HepG2 (cell line): ENCODE measurements at regions not wholly inside any gene's neighbourhood (a gene's known extent, or its start where the extent isn't known, plus 50 kb on each side); places are given as distances from the start of the nearest gene placed in this dataset.

Source experiments
- ATAC-seq: fragments of 200-7000 bp; cut with Tn5 transposase; 3 replicates; pipeline ENCODE4 v1.9.1; 2020; ENCODE audit warnings: mild to moderate bottlenecking, moderate library complexity
- BruUV-seq: library from RNA; stranded (reverse); fragments of 400-500 nt; replicated peaks from 2 replicates; lab custom pipeline; 2021; lab: Mats Ljungman, UMichigan
- CTCF ChIA-PET: fragments of 300-600 bp; formaldehyde crosslinking; extraction: SDS; loops from one replicate; lab custom pipeline; 2021; ENCODE audit warnings: low total read pairs, inconsistent platforms, low intra/inter-chr PET ratio; lab: Yijun Ruan, JAX
- POLR2A ChIA-PET: fragments of 350-600 bp; sonication (Branson Sonifier 250); formaldehyde crosslinking; loops from one replicate; lab custom pipeline; 2020; ENCODE audit warnings: antibody characterized with exemption, inconsistent platforms; lab: Yijun Ruan, JAX
- DNase-seq: peaks from one replicate; pipeline ENCODE4 v3.0.0-alpha.2; 2015; ENCODE audit warnings: low spot score
- FAIRE-seq: peaks from 3 replicates; lab custom pipeline; 2011; peaks lifted over from hg19 to GRCh38; lab: Jason Lieb, UNC
- H2AFZ ChIP-seq: one replicate; pipeline ENCODE4 v1.6.1; 2011; ENCODE audit warnings: low read length, inconsistent platforms
- H3K27ac ChIP-seq: fragments of 300-600 bp; 3 replicates; pipeline ENCODE4 v1.8.0; 2011; ENCODE audit warnings: mixed run types, mild to moderate bottlenecking, mixed read lengths, low read length, inconsistent platforms; ENCODE audit not compliant: insufficient read depth; ENCODE audit errors: extremely low read length
- H3K27me3 ChIP-seq, 2 experiments: fragments of 200-600 bp in 1 of 2; 2 replicates in 1 of 2; 3 replicates in 1 of 2; pipeline versions ENCODE4 v1.6.0 to v1.8.0; 2011; ENCODE audit warnings: low read length in 2 of 2, mild to moderate bottlenecking in 2 of 2, moderate library complexity in 2 of 2, inconsistent platforms in 1 of 2; ENCODE audit not compliant: insufficient read depth in 2 of 2, control insufficient read depth in 1 of 2
- H3K36me3 ChIP-seq, 2 experiments: fragments of 200-600 bp in 1 of 2; replicated peaks in 1 of 2; 2 replicates in 1 of 2; 3 replicates in 1 of 2; pipeline versions ENCODE4 v1.5.1 to v1.8.0; 2011; ENCODE audit warnings: low read length in 2 of 2, inconsistent platforms in 1 of 2; ENCODE audit not compliant: insufficient read depth in 2 of 2, control insufficient read depth in 1 of 2
- H3K4me1 ChIP-seq: 2 replicates; pipeline ENCODE4 v1.5.1; 2012; ENCODE audit warnings: low read length, inconsistent platforms; ENCODE audit not compliant: insufficient read depth
- H3K4me2 ChIP-seq: 2 replicates; pipeline ENCODE4 v1.6.0; 2011; ENCODE audit warnings: low read depth, low read length, inconsistent platforms
- H3K4me3 ChIP-seq, 3 experiments: fragments of 200-600 bp in 1 of 3; sonication (generic), shearing (Covaris generic) in 1 of 3; replicated peaks in 1 of 3; 2 replicates each; pipeline ENCODE4 v1.5.1; 2011 to 2016; ENCODE audit warnings: low read length in 3 of 3, inconsistent platforms in 2 of 3, low read depth in 2 of 3, mild to moderate bottlenecking in 2 of 3, control low read depth in 1 of 3, mixed read lengths in 1 of 3; ENCODE audit not compliant: insufficient read depth in 1 of 3
- H3K79me2 ChIP-seq: one replicate; pipeline ENCODE4 v1.6.1; 2011; ENCODE audit warnings: low read length, inconsistent platforms; ENCODE audit not compliant: insufficient read depth
- H3K9ac ChIP-seq: 2 replicates; pipeline ENCODE4 v1.6.0; 2011; ENCODE audit warnings: mild to moderate bottlenecking, low read depth, low read length, inconsistent platforms; ENCODE audit not compliant: insufficient read depth
- H3K9me3 ChIP-seq: 2 replicates; pipeline ENCODE4 v1.5.1; 2012; ENCODE audit warnings: mild to moderate bottlenecking, low read length
- H4K20me1 ChIP-seq: 2 replicates; pipeline ENCODE4 v1.6.0; 2011; ENCODE audit warnings: inconsistent platforms, mild to moderate bottlenecking, low read length, moderate library complexity; ENCODE audit not compliant: insufficient read depth
- ATF7 ChIP-seq, 2 experiments: fragments of 450-650 bp in 1 of 2; sonication (generic) in 1 of 2; formaldehyde crosslinking in 1 of 2; IDR thresholded peaks; 2 replicates each; pipeline versions ENCODE4 v1.4.0 to v1.6.1; 2016 to 2020; ENCODE audit warnings: antibody characterized with exemption in 1 of 2, mild to moderate bottlenecking in 1 of 2, missing genetic modification reagents in 1 of 2
- EEA1 ChIP-seq: sonication (generic); formaldehyde crosslinking; IDR thresholded peaks from 2 replicates; pipeline ENCODE4 v1.5.1; 2020; ENCODE audit warnings: mild to moderate bottlenecking, missing genetic modification reagents, borderline replicate concordance
- GZF1 ChIP-seq: sonication (generic); formaldehyde crosslinking; IDR thresholded peaks from 2 replicates; pipeline ENCODE4 v1.5.1; 2020; ENCODE audit warnings: mild to moderate bottlenecking, missing genetic modification reagents
- KLF15 ChIP-seq: sonication (generic); formaldehyde crosslinking; IDR thresholded peaks from 2 replicates; pipeline ENCODE4 v1.8.1; 2023; ENCODE audit warnings: borderline replicate concordance, mild to moderate bottlenecking, inconsistent platforms, missing genetic modification reagents, mixed read lengths
- NFATC3 ChIP-seq: sonication (generic); formaldehyde crosslinking; IDR thresholded peaks from 2 replicates; pipeline ENCODE4 v1.5.1; 2020; ENCODE audit warnings: mild to moderate bottlenecking, missing genetic modification reagents
- RBM22 ChIP-seq: fragments of 200-400 bp; formaldehyde crosslinking; optimal IDR thresholded peaks from 2 replicates; pipeline ENCODE3; 2017; ENCODE audit warnings: mild to moderate bottlenecking, low read length, moderate library complexity
- SAFB2 ChIP-seq: sonication (generic); formaldehyde crosslinking; IDR thresholded peaks from 2 replicates; pipeline ENCODE4 v1.5.1; 2020; ENCODE audit warnings: missing genetic modification reagents, low read depth, mild to moderate bottlenecking, borderline replicate concordance
- WIZ ChIP-seq: sonication (generic); formaldehyde crosslinking; IDR thresholded peaks from 2 replicates; pipeline ENCODE4 v1.5.1; 2020; ENCODE audit warnings: mild to moderate bottlenecking, missing genetic modification reagents
- ZEB1 ChIP-seq: IDR thresholded peaks from 2 replicates; pipeline ENCODE4 v1.6.1; 2012; ENCODE audit warnings: mild to moderate bottlenecking, low read depth, inconsistent platforms; ENCODE audit not compliant: insufficient replicate concordance
- ZFAT ChIP-seq: sonication (generic); formaldehyde crosslinking; conservative IDR thresholded peaks from 2 replicates; pipeline ENCODE4 v1.8.1; 2023; ENCODE audit warnings: missing genetic modification reagents, inconsistent platforms
- ZFP36 ChIP-seq: fragments of 150-350 bp; IDR thresholded peaks from 2 replicates; pipeline ENCODE4 v1.6.1; 2018; ENCODE audit warnings: borderline replicate concordance, low read length, low read depth; ENCODE audit not compliant: partially characterized antibody
- ZNF160 ChIP-seq: sonication (generic); formaldehyde crosslinking; IDR thresholded peaks from 2 replicates; pipeline ENCODE4 v1.8.0; 2022; ENCODE audit warnings: mild to moderate bottlenecking, inconsistent platforms, missing genetic modification reagents
- ZNF282 ChIP-seq: fragments of 450-650 bp; IDR thresholded peaks from 2 replicates; pipeline ENCODE4 v1.6.1; 2018; ENCODE audit not compliant: partially characterized antibody
- ZNF446 ChIP-seq: sonication (generic); formaldehyde crosslinking; IDR thresholded peaks from 2 replicates; pipeline ENCODE4 v1.5.0; 2020; ENCODE audit warnings: mild to moderate bottlenecking, missing genetic modification reagents
- ZNF75D ChIP-seq: sonication (generic); formaldehyde crosslinking; IDR thresholded peaks from 2 replicates; pipeline ENCODE4 v1.8.1; 2023; ENCODE audit warnings: missing genetic modification reagents, mild to moderate bottlenecking, borderline replicate concordance
- WGBS: methylation state at CpG from one replicate; pipeline ENCODE4 v1.1.6; 2017; ENCODE audit warnings: low lambda C conversion rate; 5-methylcytosine and 5-hydroxymethylcytosine counted together
- in situ Hi-C: cut with HindIII; loops from 2 replicates; pipeline ENCODE4 v1.10.0; 2017; ENCODE audit warnings: low pct_unique_long_range_greater_than_20kb; ENCODE audit not compliant: extremely low pct_ligation_motif_present
- intact Hi-C: fragments of 100-400 bp; cut with micrococcal nuclease; formaldehyde crosslinking; loops from one replicate; pipeline ENCODE4 v1.10.0; 2022; ENCODE audit not compliant: unreplicated experiment
- TF ChIP-seq, protein P1 (sequence below): sonication (generic); formaldehyde crosslinking; IDR thresholded peaks from 2 replicates; pipeline ENCODE4 v1.4.0; 2020; ENCODE audit warnings: missing genetic modification reagents
- TF ChIP-seq, protein P2 (sequence below): sonication (generic); formaldehyde crosslinking; IDR thresholded peaks from 2 replicates; pipeline ENCODE4 v1.8.1; 2023; ENCODE audit warnings: mild to moderate bottlenecking, missing genetic modification reagents

DNA sequence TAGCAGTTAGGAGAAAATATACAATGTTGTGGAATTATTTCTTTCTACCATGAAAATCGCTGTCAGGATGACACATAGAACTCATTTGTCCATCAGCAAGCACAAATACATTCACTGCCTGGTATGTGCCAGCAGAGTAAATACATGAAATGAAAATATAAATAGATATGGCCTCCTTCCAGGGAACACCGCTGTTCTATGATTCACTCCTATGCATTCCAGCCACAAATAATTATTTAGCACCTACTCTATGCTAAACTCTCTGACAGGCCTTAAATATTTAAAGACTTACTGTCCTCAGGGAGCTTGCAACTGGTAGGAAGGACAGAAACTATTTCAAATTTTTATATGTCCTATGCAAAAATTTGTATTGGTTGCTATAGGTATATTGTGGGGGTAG, 975.0 kb upstream of the NCAM2 start:
- TF ChIP-seq ATF7 (IDR thresholded peaks at IDR 0.05) (no peak), ATF7 (CRISPR knock-in tag; IDR thresholded peaks at IDR 0.05) (no peak), NFATC3 (CRISPR knock-in tag) (no peak), ZFP36 (no peak), GZF1 (no peak), KLF15 (CRISPR knock-in tag) (no peak), RBM22 (no peak), ZNF282 (no peak), ZNF160 (CRISPR knock-in tag) (no peak)
- H3K36me3 ChIP-seq, result no peaks in the 10 kb centered on the region
- 0% methylated on average over 2 of the region's 2 CpGs for WGBS
- H4K20me1 ChIP-seq, result no peaks in the 10 kb centered on the region
- CTCF ChIA-PET, result no interaction called here
- H3K27ac ChIP-seq, result no peak overlapping the region
- in situ Hi-C loops, result no loop called here
- ATAC-seq (no peak), DNase-seq (no peak), FAIRE-seq (no peak)
- no TSS peak for BruUV-seq
- H3K4me3 ChIP-seq, result no peak overlapping the region
- peaks cover 66% of the 10 kb centered on the region for H3K9me3 ChIP-seq
- H2AFZ ChIP-seq, result no peak overlapping the region
- H3K9ac ChIP-seq, result no peak overlapping the region
- POLR2A ChIA-PET, result no interaction called here
- H3K27me3 ChIP-seq, result no peaks in the 10 kb centered on the region
- H3K4me2 ChIP-seq, result no peak overlapping the region
- no peaks in the 10 kb centered on the region for H3K79me2 ChIP-seq
- no peaks in the 10 kb centered on the region for H3K4me1 ChIP-seq
- intact Hi-C loops, result no loop called here

DNA sequence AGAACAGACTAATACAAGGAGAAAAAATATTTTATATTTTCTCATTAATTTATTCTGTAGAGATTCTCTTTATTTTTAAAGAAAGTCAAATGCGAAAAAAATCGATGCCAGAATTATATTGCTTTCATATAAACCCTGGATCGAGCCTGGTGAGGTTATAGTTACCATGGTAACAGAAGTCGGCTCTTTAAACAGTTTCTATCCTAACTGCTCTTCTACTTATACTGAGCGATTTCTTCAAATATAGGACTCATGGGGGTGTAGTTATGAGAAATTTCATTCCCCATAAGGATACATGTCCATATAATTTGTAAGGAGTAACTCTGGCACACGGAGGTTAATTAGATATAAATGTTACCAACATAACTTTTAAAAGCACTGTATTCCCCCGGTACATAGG, 973.5 kb upstream of the NCAM2 start:
- WGBS, result 16% methylated on average over 7 of the region's 7 CpGs
- CTCF ChIA-PET, result no interaction called here
- POLR2A ChIA-PET, result no interaction called here
- no peak for TF ChIP-seq ZFAT
- no peak for TF ChIP-seq ZNF446 (CRISPR knock-in tag)
- no peak for TF ChIP-seq WIZ (CRISPR knock-in tag)
- no peak for TF ChIP-seq ZEB1
- no peak for TF ChIP-seq ZNF75D (CRISPR knock-in tag)
- TF ChIP-seq EEA1 (CRISPR knock-in tag), result no peak
- TF ChIP-seq, protein P1, sequence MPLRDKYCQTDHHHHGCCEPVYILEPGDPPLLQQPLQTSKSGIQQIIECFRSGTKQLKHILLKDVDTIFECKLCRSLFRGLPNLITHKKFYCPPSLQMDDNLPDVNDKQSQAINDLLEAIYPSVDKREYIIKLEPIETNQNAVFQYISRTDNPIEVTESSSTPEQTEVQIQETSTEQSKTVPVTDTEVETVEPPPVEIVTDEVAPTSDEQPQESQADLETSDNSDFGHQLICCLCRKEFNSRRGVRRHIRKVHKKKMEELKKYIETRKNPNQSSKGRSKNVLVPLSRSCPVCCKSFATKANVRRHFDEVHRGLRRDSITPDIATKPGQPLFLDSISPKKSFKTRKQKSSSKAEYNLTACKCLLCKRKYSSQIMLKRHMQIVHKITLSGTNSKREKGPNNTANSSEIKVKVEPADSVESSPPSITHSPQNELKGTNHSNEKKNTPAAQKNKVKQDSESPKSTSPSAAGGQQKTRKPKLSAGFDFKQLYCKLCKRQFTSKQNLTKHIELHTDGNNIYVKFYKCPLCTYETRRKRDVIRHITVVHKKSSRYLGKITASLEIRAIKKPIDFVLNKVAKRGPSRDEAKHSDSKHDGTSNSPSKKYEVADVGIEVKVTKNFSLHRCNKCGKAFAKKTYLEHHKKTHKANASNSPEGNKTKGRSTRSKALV (CRISPR knock-in tag), result no peak
- TF ChIP-seq SAFB2, result no peak
- TF ChIP-seq, protein P2, sequence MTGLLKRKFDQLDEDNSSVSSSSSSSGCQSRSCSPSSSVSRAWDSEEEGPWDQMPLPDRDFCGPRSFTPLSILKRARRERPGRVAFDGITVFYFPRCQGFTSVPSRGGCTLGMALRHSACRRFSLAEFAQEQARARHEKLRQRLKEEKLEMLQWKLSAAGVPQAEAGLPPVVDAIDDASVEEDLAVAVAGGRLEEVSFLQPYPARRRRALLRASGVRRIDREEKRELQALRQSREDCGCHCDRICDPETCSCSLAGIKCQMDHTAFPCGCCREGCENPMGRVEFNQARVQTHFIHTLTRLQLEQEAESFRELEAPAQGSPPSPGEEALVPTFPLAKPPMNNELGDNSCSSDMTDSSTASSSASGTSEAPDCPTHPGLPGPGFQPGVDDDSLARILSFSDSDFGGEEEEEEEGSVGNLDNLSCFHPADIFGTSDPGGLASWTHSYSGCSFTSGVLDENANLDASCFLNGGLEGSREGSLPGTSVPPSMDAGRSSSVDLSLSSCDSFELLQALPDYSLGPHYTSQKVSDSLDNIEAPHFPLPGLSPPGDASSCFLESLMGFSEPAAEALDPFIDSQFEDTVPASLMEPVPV, result no peak
- Histone ChIP-seq H3K9ac (no peak overlapping the region), H3K9me3 (peaks cover 68% of the 10 kb centered on the region), H3K4me2 (no peak overlapping the region), H3K27ac (no peak overlapping the region), H4K20me1 (no peaks in the 10 kb centered on the region), H3K4me3 (no peak overlapping the region), H2AFZ (no peak overlapping the region), H3K36me3 (no peaks in the 10 kb centered on the region), H3K79me2 (no peaks in the 10 kb centered on the region), H3K4me1 (no peaks in the 10 kb centered on the region), H3K27me3 (no peaks in the 10 kb centered on the region)
- DNase-seq (no peak), ATAC-seq (no peak), FAIRE-seq (no peak)
- intact Hi-C loops, result no loop called here
- in situ Hi-C loops, result no loop called here
- BruUV-seq, result no TSS peak
